ENCODE measurements at regions not wholly inside any gene's neighbourhood (a gene's known extent, or its start where the extent isn't known, plus 50 kb on each side); places are given as distances from the start of the nearest gene placed in this dataset.

DNA sequence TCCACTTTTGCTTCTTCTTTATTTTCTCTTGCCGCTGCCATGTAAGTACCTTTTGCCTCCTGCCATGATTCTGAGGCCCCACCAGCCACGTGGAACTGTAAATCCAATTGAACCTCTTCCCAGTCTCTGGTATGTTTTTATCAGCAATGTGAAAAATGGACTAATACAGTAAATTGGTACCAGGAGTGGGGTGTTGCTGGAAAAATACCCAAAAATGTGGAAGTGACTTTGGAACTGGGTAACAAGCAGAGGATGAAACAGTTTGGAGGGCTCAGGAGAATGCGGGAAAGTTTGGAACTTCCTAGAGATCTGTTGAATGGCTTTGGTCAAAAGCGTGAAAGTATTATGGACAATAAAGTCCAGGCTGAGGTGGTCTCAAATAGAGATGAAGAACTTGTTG, 670.3 kb upstream of the ZWINT start:
- TF ChIP-seq, protein P1, sequence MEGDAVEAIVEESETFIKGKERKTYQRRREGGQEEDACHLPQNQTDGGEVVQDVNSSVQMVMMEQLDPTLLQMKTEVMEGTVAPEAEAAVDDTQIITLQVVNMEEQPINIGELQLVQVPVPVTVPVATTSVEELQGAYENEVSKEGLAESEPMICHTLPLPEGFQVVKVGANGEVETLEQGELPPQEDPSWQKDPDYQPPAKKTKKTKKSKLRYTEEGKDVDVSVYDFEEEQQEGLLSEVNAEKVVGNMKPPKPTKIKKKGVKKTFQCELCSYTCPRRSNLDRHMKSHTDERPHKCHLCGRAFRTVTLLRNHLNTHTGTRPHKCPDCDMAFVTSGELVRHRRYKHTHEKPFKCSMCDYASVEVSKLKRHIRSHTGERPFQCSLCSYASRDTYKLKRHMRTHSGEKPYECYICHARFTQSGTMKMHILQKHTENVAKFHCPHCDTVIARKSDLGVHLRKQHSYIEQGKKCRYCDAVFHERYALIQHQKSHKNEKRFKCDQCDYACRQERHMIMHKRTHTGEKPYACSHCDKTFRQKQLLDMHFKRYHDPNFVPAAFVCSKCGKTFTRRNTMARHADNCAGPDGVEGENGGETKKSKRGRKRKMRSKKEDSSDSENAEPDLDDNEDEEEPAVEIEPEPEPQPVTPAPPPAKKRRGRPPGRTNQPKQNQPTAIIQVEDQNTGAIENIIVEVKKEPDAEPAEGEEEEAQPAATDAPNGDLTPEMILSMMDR (IDR thresholded peaks at IDR 0.05), result no peak
- TF ChIP-seq ZFX (IDR thresholded peaks at IDR 0.05; ENCODE audit: borderline replicate concordance), result no peak
- no peak overlapping the region for H3K27ac ChIP-seq

DNA sequence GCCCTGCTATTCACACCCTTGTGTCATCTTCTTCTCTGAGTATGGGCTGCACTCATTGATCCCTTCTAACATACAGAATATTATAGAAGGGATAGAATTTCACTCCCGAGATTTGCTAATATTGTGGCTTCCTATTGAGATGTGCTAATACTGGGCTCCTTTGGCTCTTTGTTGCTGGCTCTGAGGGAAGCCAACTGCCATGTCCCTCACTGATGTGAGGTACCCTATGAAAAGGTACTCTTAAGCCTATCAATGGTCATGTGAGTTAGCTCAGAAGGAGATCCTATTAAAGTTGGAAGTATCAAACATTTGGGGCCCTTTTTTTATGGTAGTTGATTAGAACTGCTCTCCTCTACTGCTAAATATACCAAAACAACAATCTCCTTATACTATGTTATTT, 665.2 kb upstream of the ZWINT start:
- TF ChIP-seq ZFX (IDR thresholded peaks at IDR 0.05; ENCODE audit: borderline replicate concordance), result no peak
- TF ChIP-seq, protein P1 (IDR thresholded peaks at IDR 0.05), result no peak
- H3K27ac ChIP-seq, result no peak overlapping the region

DNA sequence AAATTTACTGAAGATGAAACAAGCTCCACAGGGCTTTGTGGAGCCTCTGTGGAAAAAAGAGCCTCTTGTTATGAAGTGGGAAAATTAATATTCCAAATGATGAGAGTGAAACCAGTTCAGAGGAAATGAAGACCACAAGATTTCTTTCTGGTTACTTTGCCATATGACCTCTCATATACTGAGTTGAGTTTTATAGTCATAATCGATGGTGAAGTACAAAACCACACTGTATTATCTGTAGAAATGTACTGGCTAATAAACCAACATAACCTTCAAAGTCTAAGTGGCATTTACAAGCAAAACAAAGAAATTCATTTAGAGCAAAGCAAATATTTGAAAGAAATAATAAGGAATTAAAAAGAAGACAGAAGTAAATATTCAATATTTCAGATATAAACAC, 662.6 kb upstream of the ZWINT start:
- no peak for TF ChIP-seq ZFX (IDR thresholded peaks at IDR 0.05; ENCODE audit: borderline replicate concordance)
- TF ChIP-seq, protein P1 (IDR thresholded peaks at IDR 0.05), result no peak
- H3K27ac ChIP-seq, result no peak overlapping the region

DNA sequence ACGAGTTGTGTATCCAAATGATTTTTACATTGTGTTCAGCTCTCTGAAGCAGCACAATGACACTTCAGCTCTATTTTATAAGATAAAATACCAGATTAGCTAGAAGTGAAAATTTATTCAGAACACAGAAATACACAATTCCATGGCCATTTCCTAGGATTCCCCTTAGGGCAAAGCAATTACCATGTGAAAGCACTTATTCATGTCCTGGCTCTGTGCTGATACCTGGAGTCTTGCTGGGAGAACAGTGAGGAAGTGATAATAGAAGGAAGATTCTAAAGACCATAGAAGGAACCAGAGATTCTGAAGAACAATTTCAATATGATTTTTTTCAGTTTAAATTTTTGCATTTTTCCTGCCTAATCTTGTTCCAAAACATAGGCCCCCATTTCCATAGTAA, 657.4 kb upstream of the ZWINT start:
- TF ChIP-seq, protein P1 (IDR thresholded peaks at IDR 0.05), result no peak
- no peak for TF ChIP-seq ZFX (IDR thresholded peaks at IDR 0.05; ENCODE audit: borderline replicate concordance)
- no peak overlapping the region for H3K27ac ChIP-seq

DNA sequence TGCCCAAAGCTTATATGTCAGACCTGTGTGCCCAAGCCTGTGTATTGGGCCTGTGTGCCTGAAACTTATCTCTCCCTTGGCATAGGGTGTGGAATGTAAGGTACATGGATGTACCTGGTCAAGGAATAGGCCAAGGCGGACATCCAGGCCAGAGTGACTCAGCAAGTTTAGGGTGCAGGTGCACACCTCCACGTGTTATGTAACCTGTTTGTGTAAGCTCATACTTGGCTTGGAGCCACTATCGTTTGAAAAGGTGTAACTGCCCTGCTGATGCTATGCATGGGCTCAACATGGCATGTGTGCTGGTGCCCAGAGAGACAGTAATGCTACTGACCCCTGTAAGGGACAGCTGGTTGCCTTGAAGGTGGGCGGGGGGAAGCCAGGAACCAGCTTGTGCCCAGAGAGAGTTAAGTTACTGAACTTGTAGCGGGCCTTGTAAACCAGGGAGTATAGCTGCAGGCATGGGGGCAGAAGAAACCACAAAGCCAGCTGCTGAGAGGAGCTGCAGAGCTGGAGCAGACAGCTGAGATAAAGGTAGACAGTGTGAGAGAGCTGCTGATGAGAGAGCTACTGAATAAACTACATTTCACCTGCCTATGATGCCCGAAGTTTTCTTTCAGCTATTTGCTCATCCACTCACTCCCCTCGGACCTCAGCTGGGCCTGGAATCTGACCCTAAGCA, 656.4 kb upstream of the ZWINT start:
- no peak for TF ChIP-seq ZFX (IDR thresholded peaks at IDR 0.05; ENCODE audit: borderline replicate concordance)
- TF ChIP-seq, protein P1 (IDR thresholded peaks at IDR 0.05), result no peak
- H3K27ac ChIP-seq, result no peak overlapping the region

DNA sequence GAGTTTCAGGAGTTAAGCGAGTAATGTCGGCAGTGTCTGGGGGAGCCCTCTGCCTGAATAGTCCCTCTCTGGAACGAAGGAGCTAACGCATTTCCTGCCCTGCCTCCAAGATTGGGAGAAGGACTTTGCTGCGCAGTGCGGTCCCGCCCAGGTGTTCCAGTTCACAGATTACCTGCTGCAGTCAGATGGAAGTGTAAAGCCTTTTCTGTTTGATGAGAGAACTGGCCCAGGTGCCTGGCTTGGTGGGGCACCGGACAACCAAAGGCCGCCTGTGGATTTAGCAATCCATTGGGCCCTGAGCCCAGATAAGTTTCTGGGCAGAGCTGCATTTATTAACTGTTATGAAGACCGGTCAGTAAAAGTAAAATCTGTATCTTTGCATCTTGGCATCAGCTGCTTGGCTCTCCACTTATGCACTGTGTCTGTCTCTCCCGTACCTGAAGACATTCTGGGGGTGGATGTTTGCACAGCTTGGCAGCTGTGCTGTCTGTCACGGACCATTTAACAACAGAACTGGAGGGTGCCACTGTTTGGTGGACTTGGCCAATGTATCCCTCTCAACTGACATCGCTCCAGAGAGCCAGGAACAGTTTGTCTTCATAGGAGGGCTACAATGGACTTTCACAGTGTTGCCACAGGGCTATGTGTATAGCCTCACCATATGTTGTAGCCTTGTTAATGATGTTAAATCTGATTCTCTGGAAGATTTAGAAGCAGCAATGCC, 654.7 kb upstream of the ZWINT start:
- no peak overlapping the region for H3K27ac ChIP-seq
- TF ChIP-seq, protein P1 (IDR thresholded peaks at IDR 0.05), result no peak
- no peak for TF ChIP-seq ZFX (IDR thresholded peaks at IDR 0.05; ENCODE audit: borderline replicate concordance)

DNA sequence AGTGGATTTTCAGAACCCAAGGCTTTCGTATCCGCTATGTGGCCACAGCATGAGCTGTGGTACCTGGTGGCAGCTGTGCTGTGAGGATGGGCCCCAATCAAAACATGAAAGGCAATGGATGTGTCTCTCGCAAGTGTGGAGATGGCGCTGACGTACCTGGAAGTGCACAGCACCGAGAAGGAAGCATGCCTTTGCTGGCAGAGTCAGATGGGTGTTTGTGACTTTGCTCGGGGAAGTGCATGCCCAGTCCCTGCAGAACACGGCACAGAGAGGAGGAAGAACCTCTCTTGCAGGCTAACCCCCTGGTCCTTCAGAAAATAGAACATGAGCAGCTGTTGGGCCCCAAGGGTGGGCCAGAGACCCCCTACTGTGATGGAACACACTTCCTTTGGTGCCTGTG, 654.1 kb upstream of the ZWINT start:
- no peak overlapping the region for H3K27ac ChIP-seq
- TF ChIP-seq ZFX (IDR thresholded peaks at IDR 0.05; ENCODE audit: borderline replicate concordance), result no peak
- TF ChIP-seq, protein P1 (IDR thresholded peaks at IDR 0.05), result no peak

Data from 22Rv1 (cell line).